ENCODE measurements at regions not wholly inside any gene's neighbourhood (a gene's known extent, or its start where the extent isn't known, plus 50 kb on each side); places are given as distances from the start of the nearest gene placed in this dataset.

- no peak for TF ChIP-seq EZH2 (IDR thresholded peaks at IDR 0.05; ENCODE audit: borderline replicate concordance, low read depth, low read length, poor library complexity, severe bottlenecking)
- TF ChIP-seq CTCF (conservative IDR thresholded peaks at IDR 0.05; ENCODE audit: low read depth, low read length) = no peak
Observed at GRCh38 chr7:142498364-142498763, 240.5 kb upstream of the PRSS58 start.
